DND-41 (cell line): ENCODE measurements at regions not wholly inside any gene's neighbourhood (a gene's known extent, or its start where the extent isn't known, plus 50 kb on each side); places are given as distances from the start of the nearest gene placed in this dataset.

Source experiments
- EZH2 ChIP-seq: IDR thresholded peaks from 3 replicates; pipeline ENCODE4 v1.6.1; 2012; ENCODE audit warnings: borderline replicate concordance, low read depth, mild to moderate bottlenecking, moderate library complexity, low read length, inconsistent platforms; ENCODE audit not compliant: severe bottlenecking
- TF ChIP-seq, protein P1 (sequence below): IDR thresholded peaks from 2 replicates; pipeline ENCODE4 v1.5.1; 2012; ENCODE audit warnings: borderline replicate concordance, low read length, moderate library complexity, mild to moderate bottlenecking; ENCODE audit not compliant: poor library complexity, severe bottlenecking; ENCODE audit errors: extremely low read depth

DNA sequence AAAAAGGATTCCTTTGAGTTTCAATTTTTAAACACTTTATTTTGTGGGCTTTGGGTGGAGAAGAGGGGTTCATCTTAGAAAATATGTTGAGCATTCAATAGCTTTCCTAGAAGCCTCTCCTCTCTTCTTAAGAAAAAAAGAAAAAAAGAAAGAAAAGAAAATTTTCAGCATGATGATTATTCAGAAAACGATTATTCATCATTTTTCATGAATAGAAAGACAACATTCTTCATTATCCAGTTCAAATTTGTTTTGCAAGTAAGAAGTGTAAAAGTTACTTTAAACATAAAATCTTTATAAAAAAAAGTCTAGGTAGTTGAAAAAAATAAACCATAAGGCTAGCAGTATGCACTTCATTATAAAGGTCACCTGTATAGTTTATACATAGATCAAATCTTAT is 636.5 kb downstream of the IRX1 start:
- TF ChIP-seq EZH2 = no peak
- TF ChIP-seq, protein P1, sequence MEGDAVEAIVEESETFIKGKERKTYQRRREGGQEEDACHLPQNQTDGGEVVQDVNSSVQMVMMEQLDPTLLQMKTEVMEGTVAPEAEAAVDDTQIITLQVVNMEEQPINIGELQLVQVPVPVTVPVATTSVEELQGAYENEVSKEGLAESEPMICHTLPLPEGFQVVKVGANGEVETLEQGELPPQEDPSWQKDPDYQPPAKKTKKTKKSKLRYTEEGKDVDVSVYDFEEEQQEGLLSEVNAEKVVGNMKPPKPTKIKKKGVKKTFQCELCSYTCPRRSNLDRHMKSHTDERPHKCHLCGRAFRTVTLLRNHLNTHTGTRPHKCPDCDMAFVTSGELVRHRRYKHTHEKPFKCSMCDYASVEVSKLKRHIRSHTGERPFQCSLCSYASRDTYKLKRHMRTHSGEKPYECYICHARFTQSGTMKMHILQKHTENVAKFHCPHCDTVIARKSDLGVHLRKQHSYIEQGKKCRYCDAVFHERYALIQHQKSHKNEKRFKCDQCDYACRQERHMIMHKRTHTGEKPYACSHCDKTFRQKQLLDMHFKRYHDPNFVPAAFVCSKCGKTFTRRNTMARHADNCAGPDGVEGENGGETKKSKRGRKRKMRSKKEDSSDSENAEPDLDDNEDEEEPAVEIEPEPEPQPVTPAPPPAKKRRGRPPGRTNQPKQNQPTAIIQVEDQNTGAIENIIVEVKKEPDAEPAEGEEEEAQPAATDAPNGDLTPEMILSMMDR = no peak
